AG09319 (cell line): ENCODE measurements at regions not wholly inside any gene's neighbourhood (a gene's known extent, or its start where the extent isn't known, plus 50 kb on each side); places are given as distances from the start of the nearest gene placed in this dataset.

Source experiments
- DNase-seq: peaks from one replicate; pipeline ENCODE4 v3.0.0-alpha.2; 2010; ENCODE audit warnings: low read depth; ENCODE audit errors: extremely low read depth
- CTCF ChIP-seq: IDR thresholded peaks from 2 replicates; pipeline ENCODE4 v1.5.1; 2011; ENCODE audit warnings: low read depth, mild to moderate bottlenecking, inconsistent platforms, low read length, moderate library complexity

- no peak for DNase-seq
- TF ChIP-seq CTCF = no peak
Observed at GRCh38 chr10:86599729-86600128, 54.6 kb upstream of the OPN4 start.

- no peak for TF ChIP-seq CTCF
- no peak for DNase-seq
Observed at GRCh38 chr10:86600296-86600695, 54.1 kb upstream of the OPN4 start.

- DNase-seq = no peak
- no peak for TF ChIP-seq CTCF
Observed at GRCh38 chr10:86601956-86602602, 52.3 kb upstream of the OPN4 start.

- TF ChIP-seq CTCF = no peak
- DNase-seq = no peak
Observed at GRCh38 chr10:86603256-86603655, 51.1 kb upstream of the OPN4 start.
